Glomerular visceral epithelial cell (primary cell): ENCODE measurements at regions not wholly inside any gene's neighbourhood (a gene's known extent, or its start where the extent isn't known, plus 50 kb on each side); places are given as distances from the start of the nearest gene placed in this dataset.

Experiments
- DNase-seq: peaks from one replicate; pipeline ENCODE4 v3.0.0-alpha.2; 2016; ENCODE audit errors: extremely low spot score

- no peak for DNase-seq
These were observed 251.8 kb upstream of the OPRM1 start for GRCh38 chr6:153787341-153787606.

GRCh38 chr6:153781306-153781705 is 257.7 kb upstream of the OPRM1 start:
- DNase-seq: no peak

- no peak for DNase-seq
These were observed 259.0 kb upstream of the OPRM1 start for GRCh38 chr6:153780011-153780410.

- no peak for DNase-seq
These were observed 260.8 kb upstream of the OPRM1 start for GRCh38 chr6:153778216-153778615.

- no peak for DNase-seq
These were observed 267.5 kb upstream of the OPRM1 start for GRCh38 chr6:153771577-153771976.

GRCh38 chr6:153767127-153767526 is 271.9 kb upstream of the OPRM1 start:
- DNase-seq: no peak

- no peak for DNase-seq
These were observed 280.5 kb upstream of the OPRM1 start for GRCh38 chr6:153758516-153758915.

GRCh38 chr6:153735761-153736160 is 303.3 kb upstream of the OPRM1 start:
- no peak for DNase-seq

GRCh38 chr6:153729189-153729588 is 309.9 kb upstream of the OPRM1 start:
- no peak for DNase-seq

- no peak for DNase-seq
These were observed 311.2 kb upstream of the OPRM1 start for GRCh38 chr6:153727885-153728284.

GRCh38 chr6:153725456-153725855 is 313.6 kb upstream of the OPRM1 start:
- no peak for DNase-seq

GRCh38 chr6:153720732-153721131 is 318.3 kb upstream of the OPRM1 start:
- DNase-seq: no peak

GRCh38 chr6:153705429-153705828 is 333.6 kb upstream of the OPRM1 start:
- no peak for DNase-seq

- no peak for DNase-seq
These were observed 336.4 kb upstream of the OPRM1 start for GRCh38 chr6:153702671-153703070.

- no peak for DNase-seq
These were observed 340.4 kb upstream of the OPRM1 start for GRCh38 chr6:153698637-153699036.

GRCh38 chr6:153698001-153698400 is 341.0 kb upstream of the OPRM1 start:
- DNase-seq: no peak

GRCh38 chr6:153677522-153677921 is 361.5 kb upstream of the OPRM1 start:
- no peak for DNase-seq

GRCh38 chr6:153673750-153674149 is 365.3 kb upstream of the OPRM1 start:
- DNase-seq: no peak

GRCh38 chr6:153673225-153673624 is 365.8 kb upstream of the OPRM1 start:
- DNase-seq: no peak

- no peak for DNase-seq
These were observed 368.5 kb upstream of the OPRM1 start for GRCh38 chr6:153670403-153671026.

- DNase-seq: no peak
These were observed 370.3 kb upstream of the OPRM1 start for GRCh38 chr6:153668758-153669157.

GRCh38 chr6:153662982-153663381 is 376.1 kb upstream of the OPRM1 start:
- DNase-seq: no peak

- DNase-seq: no peak
These were observed 393.7 kb upstream of the OPRM1 start for GRCh38 chr6:153645326-153645725.

- no peak for DNase-seq
These were observed 395.0 kb upstream of the OPRM1 start for GRCh38 chr6:153644000-153644399.

GRCh38 chr6:153634416-153634815 is 404.6 kb upstream of the OPRM1 start:
- no peak for DNase-seq
